ENCODE measurements at regions not wholly inside any gene's neighbourhood (a gene's known extent, or its start where the extent isn't known, plus 50 kb on each side); places are given as distances from the start of the nearest gene placed in this dataset.

DNA sequence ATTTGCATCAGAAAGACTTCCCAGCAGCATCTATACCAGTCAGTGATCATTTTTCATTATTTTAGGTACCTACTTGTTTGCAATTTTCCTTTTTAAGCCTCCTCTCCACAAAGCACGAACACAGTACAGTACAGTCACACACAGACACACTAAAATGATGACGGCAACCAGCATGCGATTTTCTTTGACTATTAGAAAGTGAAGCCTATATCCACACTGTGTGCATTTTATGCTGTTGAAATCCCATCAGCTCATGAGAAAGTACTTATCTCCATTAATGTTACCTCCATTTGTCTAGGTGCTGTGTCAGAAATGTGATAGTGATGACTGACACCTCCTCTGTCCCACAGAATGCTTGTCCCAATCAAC is 294.7 kb upstream of the MEIS2 start:
- no peak for TF ChIP-seq POLR2A (IDR thresholded peaks at IDR 0.05; ENCODE audit: low read length)
- no peak for TF ChIP-seq GATA1 (IDR thresholded peaks at IDR 0.05; ENCODE audit: low read depth, low read length)
